ENCODE measurements at regions not wholly inside any gene's neighbourhood (a gene's known extent, or its start where the extent isn't known, plus 50 kb on each side); places are given as distances from the start of the nearest gene placed in this dataset.

DNA sequence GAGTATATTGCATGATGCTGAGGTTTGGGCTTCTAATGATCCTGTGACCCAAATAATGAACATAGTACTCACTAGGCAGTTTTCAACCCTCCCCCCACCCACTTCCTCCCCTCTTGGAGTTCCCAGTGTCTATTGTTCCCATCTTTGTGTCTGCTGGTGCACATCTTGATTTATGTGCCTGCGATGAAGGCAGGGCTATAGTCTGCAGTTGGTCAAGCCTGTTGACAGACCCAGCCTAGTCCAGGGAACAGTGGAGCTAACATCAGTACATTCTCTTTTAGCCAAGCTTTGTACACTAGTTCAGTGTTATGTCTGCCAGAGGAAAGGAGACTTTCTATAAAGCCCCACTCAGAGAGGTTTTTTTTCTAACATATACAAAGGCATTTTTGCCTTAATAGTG lies 287.6 kb downstream of the CPS1 start:
- TF ChIP-seq, protein P1, sequence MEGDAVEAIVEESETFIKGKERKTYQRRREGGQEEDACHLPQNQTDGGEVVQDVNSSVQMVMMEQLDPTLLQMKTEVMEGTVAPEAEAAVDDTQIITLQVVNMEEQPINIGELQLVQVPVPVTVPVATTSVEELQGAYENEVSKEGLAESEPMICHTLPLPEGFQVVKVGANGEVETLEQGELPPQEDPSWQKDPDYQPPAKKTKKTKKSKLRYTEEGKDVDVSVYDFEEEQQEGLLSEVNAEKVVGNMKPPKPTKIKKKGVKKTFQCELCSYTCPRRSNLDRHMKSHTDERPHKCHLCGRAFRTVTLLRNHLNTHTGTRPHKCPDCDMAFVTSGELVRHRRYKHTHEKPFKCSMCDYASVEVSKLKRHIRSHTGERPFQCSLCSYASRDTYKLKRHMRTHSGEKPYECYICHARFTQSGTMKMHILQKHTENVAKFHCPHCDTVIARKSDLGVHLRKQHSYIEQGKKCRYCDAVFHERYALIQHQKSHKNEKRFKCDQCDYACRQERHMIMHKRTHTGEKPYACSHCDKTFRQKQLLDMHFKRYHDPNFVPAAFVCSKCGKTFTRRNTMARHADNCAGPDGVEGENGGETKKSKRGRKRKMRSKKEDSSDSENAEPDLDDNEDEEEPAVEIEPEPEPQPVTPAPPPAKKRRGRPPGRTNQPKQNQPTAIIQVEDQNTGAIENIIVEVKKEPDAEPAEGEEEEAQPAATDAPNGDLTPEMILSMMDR (IDR thresholded peaks at IDR 0.05), result no peak
- Histone ChIP-seq H3K4me1 (no peaks in the 10 kb centered on the region), H3K9me3 (no peaks in the 10 kb centered on the region), H3K4me3 (no peak overlapping the region), H3K27ac (no peak overlapping the region), H3K36me3 (no peaks in the 10 kb centered on the region), H3K27me3 (no peaks in the 10 kb centered on the region)
- DNase-seq (no peak), FAIRE-seq (no peak), ATAC-seq (no peak)
- intact Hi-C loops (cut with DNase I), result no loop called here
- 75 to 82% methylated on average over 1 of the region's 1 CpG for WGBS, 2 donors

DNA sequence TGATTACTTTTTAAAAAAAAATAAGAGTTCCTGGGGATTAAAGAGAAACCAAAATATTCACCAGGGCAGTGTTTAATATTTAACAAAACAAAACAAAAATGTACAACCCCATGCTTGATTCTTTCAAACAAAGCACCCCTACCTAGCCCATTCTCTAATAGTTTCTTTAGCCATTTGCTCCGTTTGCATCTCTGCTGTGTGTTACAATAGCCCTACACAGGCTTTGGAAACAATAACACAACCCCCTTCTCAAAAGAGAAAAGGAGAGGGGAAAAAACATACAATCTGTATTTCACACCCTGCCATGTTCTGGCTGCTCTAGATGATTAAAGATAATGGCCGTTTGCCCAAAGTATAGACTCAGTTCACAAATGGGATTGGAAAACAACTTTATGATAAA lies 302.9 kb downstream of the CPS1 start:
- no peak for FAIRE-seq
- no peak for DNase-seq
- 28 to 41% methylated on average over 2 of the region's 2 CpGs for WGBS, 2 donors
- H3K36me3 ChIP-seq, result no peaks in the 10 kb centered on the region
- H3K27ac ChIP-seq, result no peak overlapping the region
- no peak for ATAC-seq
- no peaks in the 10 kb centered on the region for H3K9me3 ChIP-seq
- TF ChIP-seq, protein P1 (IDR thresholded peaks at IDR 0.05), result no peak
- H3K4me3 ChIP-seq, result no peak overlapping the region
- no peaks in the 10 kb centered on the region for H3K4me1 ChIP-seq
- H3K27me3 ChIP-seq, result no peaks in the 10 kb centered on the region
- intact Hi-C loops (cut with DNase I), result no loop called here

DNA sequence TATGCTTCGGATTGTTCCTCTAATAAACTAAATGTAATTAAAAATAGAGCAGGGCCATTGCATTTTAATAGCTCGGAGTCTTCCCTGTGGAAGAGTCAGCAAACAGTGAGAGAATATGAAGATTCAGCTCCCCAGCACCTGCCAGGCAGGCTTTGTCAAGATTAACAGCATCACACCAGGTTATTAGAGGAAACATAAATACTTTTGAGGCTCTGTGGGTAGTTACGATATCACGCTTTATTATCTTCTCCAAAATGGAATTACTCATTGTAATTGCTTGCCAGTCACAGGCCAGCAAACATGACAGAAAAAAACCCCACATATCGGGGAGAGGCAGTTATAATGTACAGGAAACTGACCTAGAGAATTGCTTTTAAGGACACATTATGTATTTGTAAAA lies 303.9 kb downstream of the CPS1 start:
- intact Hi-C loops (cut with DNase I), result no loop called here

DNA sequence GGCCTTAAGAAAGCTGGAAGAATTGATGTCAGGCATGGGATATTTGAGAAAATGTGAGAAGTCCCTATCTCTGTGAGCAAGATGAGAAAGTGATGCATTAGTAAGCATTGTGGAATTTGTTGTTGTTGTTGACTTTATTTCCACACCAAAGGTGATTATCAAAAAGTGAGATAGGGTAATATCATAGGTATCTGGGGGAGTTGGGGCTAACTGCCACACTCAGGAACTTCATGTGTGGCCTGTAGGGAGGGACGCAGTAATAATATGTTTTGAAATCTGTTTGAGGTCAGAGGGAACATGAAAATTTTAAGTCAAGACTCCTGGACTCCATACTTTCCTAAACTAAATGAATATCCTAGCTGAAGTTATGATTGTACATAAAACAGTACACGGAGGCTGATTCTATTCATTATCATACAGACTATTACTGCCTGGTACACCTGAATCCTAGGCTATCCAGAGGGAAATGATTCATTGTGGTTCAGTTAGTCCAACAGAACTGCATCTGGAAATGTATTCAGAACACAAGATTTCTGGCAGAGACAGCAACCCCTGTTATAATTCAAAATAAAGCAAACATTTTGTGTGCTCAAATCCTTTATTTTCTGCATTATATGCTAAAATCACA lies 304.8 kb downstream of the CPS1 start:
- TF ChIP-seq, protein P1 (IDR thresholded peaks at IDR 0.05), result no peak
- DNase-seq (no peak), ATAC-seq (no peak), FAIRE-seq (no peak)
- no peak overlapping the region for H3K27ac ChIP-seq
- intact Hi-C loops (cut with DNase I), result no loop called here
- no peaks in the 10 kb centered on the region for H3K27me3 ChIP-seq
- 70 to 77% methylated on average over 2 of the region's 2 CpGs for WGBS, 2 donors
- no peak overlapping the region for H3K4me3 ChIP-seq
- no peaks in the 10 kb centered on the region for H3K36me3 ChIP-seq
- H3K9me3 ChIP-seq, result no peaks in the 10 kb centered on the region
- H3K4me1 ChIP-seq, result no peaks in the 10 kb centered on the region

More for the DNA sequence above, 303.9 kb downstream of the CPS1 start:
- DNase-seq (no peak), FAIRE-seq (no peak), ATAC-seq (no peak)
- no peak overlapping the region for H3K27ac ChIP-seq
- TF ChIP-seq, protein P1 (IDR thresholded peaks at IDR 0.05), result no peak
- 60 to 61% methylated on average over 5 of the region's 5 CpGs for WGBS, 2 donors
- no peaks in the 10 kb centered on the region for H3K27me3 ChIP-seq
- H3K36me3 ChIP-seq, result no peaks in the 10 kb centered on the region
- H3K9me3 ChIP-seq, result no peaks in the 10 kb centered on the region
- no peaks in the 10 kb centered on the region for H3K4me1 ChIP-seq
- no peak overlapping the region for H3K4me3 ChIP-seq

DNA sequence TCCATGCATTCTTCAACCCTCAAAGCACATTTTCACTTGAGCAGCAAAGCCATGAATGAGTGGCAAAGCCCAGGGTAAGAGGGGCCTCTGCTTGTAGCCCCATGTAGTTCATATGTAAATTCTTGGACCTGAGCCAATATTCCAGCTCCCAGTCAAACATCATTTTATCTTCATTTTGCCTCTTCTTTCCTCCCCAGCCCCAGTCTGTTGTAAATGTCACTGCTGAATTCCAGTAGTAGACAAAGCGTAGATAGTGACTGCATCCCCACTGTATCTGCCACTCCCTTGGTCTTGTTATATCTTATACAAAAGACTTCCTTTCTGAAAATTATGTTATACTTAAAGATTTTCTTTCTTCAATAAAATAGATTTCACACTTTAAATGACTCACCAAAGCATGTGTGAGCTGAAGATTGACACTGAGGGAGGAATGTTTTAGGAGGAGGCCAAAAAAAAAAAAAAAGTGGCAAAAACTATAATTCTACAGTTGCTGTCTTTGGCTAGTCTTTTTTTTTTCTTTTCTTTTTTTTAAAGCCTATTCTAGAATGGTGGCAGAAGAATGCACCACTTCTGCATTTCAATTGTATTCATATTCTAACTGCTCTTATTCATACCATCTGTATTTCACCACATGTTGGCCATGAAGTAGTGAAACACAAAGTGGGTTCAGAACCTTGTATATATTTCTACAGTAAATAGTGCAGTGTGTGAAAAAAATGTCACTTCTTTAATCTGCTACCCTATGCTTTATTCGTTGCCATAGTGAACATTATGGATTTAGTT lies 306.1 kb downstream of the CPS1 start:
- Histone ChIP-seq H3K4me3 (no peak overlapping the region), H3K9me3 (no peaks in the 10 kb centered on the region), H3K27ac (no peak overlapping the region), H3K36me3 (no peaks in the 10 kb centered on the region), H3K27me3 (no peaks in the 10 kb centered on the region), H3K4me1 (no peaks in the 10 kb centered on the region)
- DNase-seq, result no peak
- no peak for ATAC-seq
- TF ChIP-seq, protein P1 (IDR thresholded peaks at IDR 0.05), result no peak
- FAIRE-seq, result no peak
- WGBS, 2 donors, result 64 to 69% methylated on average over 2 of the region's 2 CpGs
- intact Hi-C loops (cut with DNase I), result no loop called here
